GM12892 (cell line): ENCODE measurements at regions not wholly inside any gene's neighbourhood (a gene's known extent, or its start where the extent isn't known, plus 50 kb on each side); places are given as distances from the start of the nearest gene placed in this dataset.

ENCODE experiments used
- POLR2A ChIP-seq: IDR thresholded peaks from 2 replicates; pipeline ENCODE4 v1.6.1; 2011; ENCODE audit warnings: low read depth, low read length, control low read depth
- POLR2AphosphoS5 ChIP-seq: IDR thresholded peaks from 2 replicates; pipeline ENCODE4 v1.6.1; 2011; ENCODE audit warnings: low read depth, low read length, control low read depth
- TAF1 ChIP-seq: IDR thresholded peaks from 2 replicates; pipeline ENCODE4 v1.6.1; 2011; ENCODE audit warnings: low read depth, mild to moderate bottlenecking, control low read depth, low read length, borderline replicate concordance

- no peak for TF ChIP-seq POLR2A
- TF ChIP-seq POLR2AphosphoS5, result no peak
- TF ChIP-seq TAF1, result no peak
Measured at GRCh38 chr4:106579236-106579635, 210.7 kb upstream of the GIMD1 start.
